ENCODE measurements at regions not wholly inside any gene's neighbourhood (a gene's known extent, or its start where the extent isn't known, plus 50 kb on each side); places are given as distances from the start of the nearest gene placed in this dataset.
"Not testable (repeated sequence)": the region's sequence is repeated elsewhere in the genome, so short reads cannot be mapped to it uniquely, and the experiment has no call there.

DNA sequence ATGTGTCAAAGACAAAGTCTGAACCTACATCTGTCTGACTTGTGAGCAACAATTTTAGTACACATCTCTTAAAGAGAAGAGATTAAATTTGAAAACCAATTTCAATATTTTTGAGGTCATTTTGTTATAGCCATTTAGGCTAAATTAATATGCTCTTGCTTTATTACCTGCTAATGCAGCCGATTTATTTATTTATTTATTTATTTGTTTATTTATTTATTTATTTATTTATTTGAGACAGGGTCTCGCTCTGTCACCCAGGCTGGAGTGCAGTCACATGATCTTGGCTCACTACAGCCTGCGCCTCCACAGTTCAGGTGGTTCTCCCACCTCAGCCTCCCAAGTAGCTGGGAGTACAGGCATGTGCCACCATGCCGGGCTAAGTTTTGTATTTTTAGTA is 232.7 kb upstream of the CHD1 start:
- TF ChIP-seq POLR2A (IDR thresholded peaks at IDR 0.05; ENCODE audit: low read length); GATA1 (IDR thresholded peaks at IDR 0.05; ENCODE audit: low read depth, low read length): not testable (repeated sequence)

Data from erythroblast (primary cell).